ENCODE measurements at regions not wholly inside any gene's neighbourhood (a gene's known extent, or its start where the extent isn't known, plus 50 kb on each side); places are given as distances from the start of the nearest gene placed in this dataset.

- Histone ChIP-seq H3F3A (ENCODE audit: insufficient read depth) (peaks cover 34% of the 10 kb centered on the region), H3K36me3 (ENCODE audit: low read depth) (no peaks in the 10 kb centered on the region), H3K9me3 (ENCODE audit: low read depth) (no peaks in the 10 kb centered on the region), H3K4me3 (no peak overlapping the region), H2AFZ (no peak overlapping the region), H3K27me3 (replicated peaks; ENCODE audit: insufficient read depth) (no peaks in the 10 kb centered on the region), H3K9ac (no peak overlapping the region), H3K9me2 (ENCODE audit: insufficient read depth) (no peaks in the 10 kb centered on the region), H4K20me1 (ENCODE audit: insufficient read depth) (no peaks in the 10 kb centered on the region), H3K4me2 (ENCODE audit: unreplicated experiment) (no peak overlapping the region), H3K4me1 (ENCODE audit: insufficient read depth) (peaks cover 49% of the 10 kb centered on the region), H3K27ac (no peak overlapping the region), H3K79me2 (ENCODE audit: insufficient read depth) (no peaks in the 10 kb centered on the region)
- peak; percentile 46 for DNase-seq
- TF ChIP-seq EZH2phosphoT487 (IDR thresholded peaks at IDR 0.05; ENCODE audit: insufficient read depth, low read depth) (no peak), EZH2 (IDR thresholded peaks at IDR 0.05; ENCODE audit: insufficient read depth, poor library complexity, severe bottlenecking) (no peak)
- in situ Hi-C loops (cut with MboI): loop anchor here (10.0 to 25.0 kb wide), 2 partner anchors 1082 to 1255 kb away; no protein-coding TSS in a partner anchor
- 83 to 86% methylated on average over 4 of the region's 4 CpGs for WGBS, 2 experiments (ENCODE audit: low coverage in 1 of 2, low lambda C conversion rate in 2 of 2, missing lambda C conversion rate in 2 of 2)
Measured at GRCh38 chr6:53982366-53983050, 128.7 kb upstream of the MLIP start.

- peaks cover 34% of the 10 kb centered on the region for H3F3A ChIP-seq (ENCODE audit: insufficient read depth)
- no peak overlapping the region for H3K9ac ChIP-seq
- H3K27me3 ChIP-seq (replicated peaks; ENCODE audit: insufficient read depth): no peaks in the 10 kb centered on the region
- no peak overlapping the region for H3K4me3 ChIP-seq
- no peak overlapping the region for H2AFZ ChIP-seq
- no peaks in the 10 kb centered on the region for H4K20me1 ChIP-seq (ENCODE audit: insufficient read depth)
- TF ChIP-seq EZH2 (IDR thresholded peaks at IDR 0.05; ENCODE audit: insufficient read depth, poor library complexity, severe bottlenecking) (no peak), EZH2phosphoT487 (IDR thresholded peaks at IDR 0.05; ENCODE audit: insufficient read depth, low read depth) (no peak)
- H3K36me3 ChIP-seq (ENCODE audit: low read depth): no peaks in the 10 kb centered on the region
- H3K9me2 ChIP-seq (ENCODE audit: insufficient read depth): no peaks in the 10 kb centered on the region
- no peak for DNase-seq
- in situ Hi-C loops (cut with MboI): loop anchor here (10.0 to 25.0 kb wide), 2 partner anchors 1082 to 1254 kb away; no protein-coding TSS in a partner anchor
- peaks cover 49% of the 10 kb centered on the region for H3K4me1 ChIP-seq (ENCODE audit: insufficient read depth)
- no peak overlapping the region for H3K27ac ChIP-seq
- H3K9me3 ChIP-seq (ENCODE audit: low read depth): no peaks in the 10 kb centered on the region
- H3K4me2 ChIP-seq (ENCODE audit: unreplicated experiment): no peak overlapping the region
- 44 to 74% methylated on average over 1 of the region's 1 CpG for WGBS, 2 experiments (ENCODE audit: low coverage in 1 of 2, low lambda C conversion rate in 2 of 2, missing lambda C conversion rate in 2 of 2)
- H3K79me2 ChIP-seq (ENCODE audit: insufficient read depth): no peaks in the 10 kb centered on the region
Measured at GRCh38 chr6:53983301-53983700, 127.9 kb upstream of the MLIP start.

- no peak overlapping the region for H3K9ac ChIP-seq
- in situ Hi-C loops (cut with MboI): loop anchor here (10.0 to 25.0 kb wide), 2 partner anchors 1081 to 1253 kb away; no protein-coding TSS in a partner anchor
- peak overlapping the region; percentile 62 for H3K4me2 ChIP-seq (ENCODE audit: unreplicated experiment)
- no peaks in the 10 kb centered on the region for H3K9me2 ChIP-seq (ENCODE audit: insufficient read depth)
- H3F3A ChIP-seq (ENCODE audit: insufficient read depth): peaks cover 34% of the 10 kb centered on the region
- H3K4me1 ChIP-seq (ENCODE audit: insufficient read depth): peaks cover 49% of the 10 kb centered on the region
- no peaks in the 10 kb centered on the region for H3K9me3 ChIP-seq (ENCODE audit: low read depth)
- no peaks in the 10 kb centered on the region for H3K79me2 ChIP-seq (ENCODE audit: insufficient read depth)
- peak overlapping the region; percentile 23 for H3K27ac ChIP-seq
- no peaks in the 10 kb centered on the region for H3K36me3 ChIP-seq (ENCODE audit: low read depth)
- peak; percentile 71; the same call in 1 of the 2 replicates for TF ChIP-seq EZH2phosphoT487 (IDR thresholded peaks at IDR 0.05; ENCODE audit: insufficient read depth, low read depth)
- no peak for TF ChIP-seq EZH2 (IDR thresholded peaks at IDR 0.05; ENCODE audit: insufficient read depth, poor library complexity, severe bottlenecking)
- H3K27me3 ChIP-seq (replicated peaks; ENCODE audit: insufficient read depth): no peaks in the 10 kb centered on the region
- 6 to 8% methylated on average over 2 of the region's 2 CpGs for WGBS, 2 experiments (ENCODE audit: low coverage in 1 of 2, low lambda C conversion rate in 2 of 2, missing lambda C conversion rate in 2 of 2)
- peak; percentile 89 for DNase-seq
- no peak overlapping the region for H2AFZ ChIP-seq
- H3K4me3 ChIP-seq: peak overlapping the region; percentile 34; the same call in 1 of the 2 replicates
- H4K20me1 ChIP-seq (ENCODE audit: insufficient read depth): no peaks in the 10 kb centered on the region
Measured at GRCh38 chr6:53984163-53984562, 127.1 kb upstream of the MLIP start.

DNA sequence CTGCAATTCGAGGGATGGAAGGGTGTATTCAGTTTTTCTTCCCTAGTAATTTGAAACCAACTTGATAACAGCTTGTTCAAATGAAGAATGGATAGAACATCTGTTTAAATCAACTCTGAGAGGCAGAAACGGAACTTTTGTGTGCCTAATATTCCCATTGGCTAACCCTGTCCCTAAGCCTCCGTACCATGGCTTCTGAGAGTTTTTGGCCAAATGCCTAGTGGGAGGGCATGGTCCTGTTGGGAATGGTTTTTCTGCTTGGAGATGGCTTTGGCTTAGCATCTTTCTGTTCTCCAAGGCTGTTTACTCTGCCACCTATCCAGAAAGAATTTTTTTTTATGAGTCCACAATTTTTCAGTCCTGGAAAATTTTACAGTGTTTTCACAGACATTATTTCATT is 126.7 kb upstream of the MLIP start:
- Histone ChIP-seq H3K4me3 (peak overlapping the region; percentile 34; the same call in 1 of the 2 replicates), H3K36me3 (ENCODE audit: low read depth) (no peaks in the 10 kb centered on the region), H3K79me2 (ENCODE audit: insufficient read depth) (no peaks in the 10 kb centered on the region), H3K4me2 (ENCODE audit: unreplicated experiment) (peak overlapping the region; percentile 62), H3K9me2 (ENCODE audit: insufficient read depth) (no peaks in the 10 kb centered on the region), H2AFZ (no peak overlapping the region), H3K27ac (peak overlapping the region; percentile 23), H3F3A (ENCODE audit: insufficient read depth) (peaks cover 34% of the 10 kb centered on the region), H3K9ac (no peak overlapping the region), H3K9me3 (ENCODE audit: low read depth) (no peaks in the 10 kb centered on the region), H4K20me1 (ENCODE audit: insufficient read depth) (no peaks in the 10 kb centered on the region), H3K27me3 (replicated peaks; ENCODE audit: insufficient read depth) (no peaks in the 10 kb centered on the region), H3K4me1 (ENCODE audit: insufficient read depth) (peaks cover 49% of the 10 kb centered on the region)
- TF ChIP-seq EZH2phosphoT487 (IDR thresholded peaks at IDR 0.05; ENCODE audit: insufficient read depth, low read depth) (no peak), EZH2 (IDR thresholded peaks at IDR 0.05; ENCODE audit: insufficient read depth, poor library complexity, severe bottlenecking) (no peak)
- in situ Hi-C loops (cut with MboI): loop anchor here (10.0 to 25.0 kb wide), 2 partner anchors 1080 to 1253 kb away; no protein-coding TSS in a partner anchor
- WGBS, 2 experiments (ENCODE audit: low coverage in 1 of 2, low lambda C conversion rate in 2 of 2, missing lambda C conversion rate in 2 of 2): 6 to 10% methylated on average over 3 of the region's 3 CpGs
- no peak for DNase-seq
